Neural cell (in vitro differentiated cells): ENCODE measurements at regions not wholly inside any gene's neighbourhood (a gene's known extent, or its start where the extent isn't known, plus 50 kb on each side); places are given as distances from the start of the nearest gene placed in this dataset.

Experiments used
- EP300 ChIP-seq: fragments of 450-650 bp; conservative IDR thresholded peaks from 2 replicates; pipeline ENCODE4 v1.6.1; 2014; ENCODE audit warnings: antibody characterized with exemption, mild to moderate bottlenecking, moderate library complexity; ENCODE audit not compliant: poor library complexity, severe bottlenecking
- EZH2 ChIP-seq: fragments of 200-600, 300-800 bp; shearing (Covaris generic), sonication (generic); IDR thresholded peaks from 2 replicates; pipeline ENCODE4 v1.6.1; 2014; ENCODE audit warnings: antibody characterized with exemption, low read length, borderline replicate concordance, mild to moderate bottlenecking; ENCODE audit not compliant: insufficient read depth, poor library complexity, severe bottlenecking
- MXI1 ChIP-seq: fragments of 450-650 bp; conservative IDR thresholded peaks from 2 replicates; pipeline ENCODE4 v1.6.1; 2014; ENCODE audit warnings: antibody characterized with exemption, mild to moderate bottlenecking; ENCODE audit not compliant: poor library complexity, severe bottlenecking
- POLR2AphosphoS5 ChIP-seq: IDR thresholded peaks from 2 replicates; pipeline ENCODE4 v1.6.1; 2012
- RAD21 ChIP-seq: fragments of 450-650 bp; conservative IDR thresholded peaks from 2 replicates; pipeline ENCODE4 v1.6.1; 2014; ENCODE audit warnings: antibody characterized with exemption, mild to moderate bottlenecking, moderate library complexity
- TAF1 ChIP-seq: IDR thresholded peaks from 2 replicates; pipeline ENCODE4 v1.6.1; 2012; ENCODE audit warnings: low read depth
- TF ChIP-seq, protein P1 (sequence below): fragments of 450-650 bp; IDR thresholded peaks from 2 replicates; pipeline ENCODE4 v1.5.1; 2014; ENCODE audit warnings: antibody characterized with exemption, mild to moderate bottlenecking, moderate library complexity; ENCODE audit not compliant: poor library complexity, severe bottlenecking
- TF ChIP-seq, protein P2 (sequence below): IDR thresholded peaks from 2 replicates; pipeline ENCODE4 v1.6.1; 2012; ENCODE audit warnings: borderline replicate concordance

DNA sequence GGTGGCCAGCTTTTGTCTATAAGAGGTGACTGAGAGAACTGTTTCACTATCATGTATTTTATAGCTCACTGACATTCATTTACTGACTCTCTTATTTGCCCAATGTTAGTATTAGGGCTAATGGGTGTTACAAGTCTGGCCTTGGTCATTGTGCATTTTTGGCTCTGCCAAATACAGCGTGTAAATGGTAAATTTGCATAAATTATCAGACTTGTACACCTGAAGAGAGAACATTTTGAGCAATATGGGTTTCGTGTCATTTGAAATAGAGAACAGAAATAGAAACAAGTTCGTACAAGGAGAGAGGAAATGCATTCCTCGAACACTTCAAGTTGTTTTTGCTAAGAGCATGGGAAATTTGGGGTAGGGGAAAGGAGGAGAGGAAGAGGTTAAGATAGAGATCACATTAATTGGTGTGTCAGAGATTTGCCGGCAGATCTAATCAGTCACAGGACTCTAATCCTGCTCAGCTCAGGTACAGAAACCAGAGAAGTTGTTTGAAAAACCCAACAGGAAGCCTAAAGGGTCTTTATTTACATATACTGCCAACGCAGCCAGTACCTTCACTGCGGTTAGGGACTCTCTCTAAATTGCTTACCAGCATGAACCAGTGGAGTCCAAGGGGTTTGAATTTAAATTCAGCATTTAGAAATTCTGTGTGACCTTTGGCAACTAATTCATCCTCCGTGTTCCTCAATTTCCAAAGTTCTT, 261.5 kb downstream of the GPATCH2 start:
- TF ChIP-seq, protein P1, sequence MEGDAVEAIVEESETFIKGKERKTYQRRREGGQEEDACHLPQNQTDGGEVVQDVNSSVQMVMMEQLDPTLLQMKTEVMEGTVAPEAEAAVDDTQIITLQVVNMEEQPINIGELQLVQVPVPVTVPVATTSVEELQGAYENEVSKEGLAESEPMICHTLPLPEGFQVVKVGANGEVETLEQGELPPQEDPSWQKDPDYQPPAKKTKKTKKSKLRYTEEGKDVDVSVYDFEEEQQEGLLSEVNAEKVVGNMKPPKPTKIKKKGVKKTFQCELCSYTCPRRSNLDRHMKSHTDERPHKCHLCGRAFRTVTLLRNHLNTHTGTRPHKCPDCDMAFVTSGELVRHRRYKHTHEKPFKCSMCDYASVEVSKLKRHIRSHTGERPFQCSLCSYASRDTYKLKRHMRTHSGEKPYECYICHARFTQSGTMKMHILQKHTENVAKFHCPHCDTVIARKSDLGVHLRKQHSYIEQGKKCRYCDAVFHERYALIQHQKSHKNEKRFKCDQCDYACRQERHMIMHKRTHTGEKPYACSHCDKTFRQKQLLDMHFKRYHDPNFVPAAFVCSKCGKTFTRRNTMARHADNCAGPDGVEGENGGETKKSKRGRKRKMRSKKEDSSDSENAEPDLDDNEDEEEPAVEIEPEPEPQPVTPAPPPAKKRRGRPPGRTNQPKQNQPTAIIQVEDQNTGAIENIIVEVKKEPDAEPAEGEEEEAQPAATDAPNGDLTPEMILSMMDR: no peak
- TF ChIP-seq EP300: no peak
- no peak for TF ChIP-seq EZH2
- TF ChIP-seq POLR2AphosphoS5: no peak
- no peak for TF ChIP-seq RAD21
- TF ChIP-seq MXI1: no peak
- TF ChIP-seq, protein P2, sequence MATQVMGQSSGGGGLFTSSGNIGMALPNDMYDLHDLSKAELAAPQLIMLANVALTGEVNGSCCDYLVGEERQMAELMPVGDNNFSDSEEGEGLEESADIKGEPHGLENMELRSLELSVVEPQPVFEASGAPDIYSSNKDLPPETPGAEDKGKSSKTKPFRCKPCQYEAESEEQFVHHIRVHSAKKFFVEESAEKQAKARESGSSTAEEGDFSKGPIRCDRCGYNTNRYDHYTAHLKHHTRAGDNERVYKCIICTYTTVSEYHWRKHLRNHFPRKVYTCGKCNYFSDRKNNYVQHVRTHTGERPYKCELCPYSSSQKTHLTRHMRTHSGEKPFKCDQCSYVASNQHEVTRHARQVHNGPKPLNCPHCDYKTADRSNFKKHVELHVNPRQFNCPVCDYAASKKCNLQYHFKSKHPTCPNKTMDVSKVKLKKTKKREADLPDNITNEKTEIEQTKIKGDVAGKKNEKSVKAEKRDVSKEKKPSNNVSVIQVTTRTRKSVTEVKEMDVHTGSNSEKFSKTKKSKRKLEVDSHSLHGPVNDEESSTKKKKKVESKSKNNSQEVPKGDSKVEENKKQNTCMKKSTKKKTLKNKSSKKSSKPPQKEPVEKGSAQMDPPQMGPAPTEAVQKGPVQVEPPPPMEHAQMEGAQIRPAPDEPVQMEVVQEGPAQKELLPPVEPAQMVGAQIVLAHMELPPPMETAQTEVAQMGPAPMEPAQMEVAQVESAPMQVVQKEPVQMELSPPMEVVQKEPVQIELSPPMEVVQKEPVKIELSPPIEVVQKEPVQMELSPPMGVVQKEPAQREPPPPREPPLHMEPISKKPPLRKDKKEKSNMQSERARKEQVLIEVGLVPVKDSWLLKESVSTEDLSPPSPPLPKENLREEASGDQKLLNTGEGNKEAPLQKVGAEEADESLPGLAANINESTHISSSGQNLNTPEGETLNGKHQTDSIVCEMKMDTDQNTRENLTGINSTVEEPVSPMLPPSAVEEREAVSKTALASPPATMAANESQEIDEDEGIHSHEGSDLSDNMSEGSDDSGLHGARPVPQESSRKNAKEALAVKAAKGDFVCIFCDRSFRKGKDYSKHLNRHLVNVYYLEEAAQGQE: no peak
- TF ChIP-seq TAF1: no peak
